GM12891 (cell line): ENCODE measurements at regions not wholly inside any gene's neighbourhood (a gene's known extent, or its start where the extent isn't known, plus 50 kb on each side); places are given as distances from the start of the nearest gene placed in this dataset.

Experiments
- POLR2A ChIP-seq: IDR thresholded peaks from 2 replicates; pipeline ENCODE4 v1.6.1; 2011; ENCODE audit warnings: low read depth, low read length, control low read depth
- POLR2AphosphoS5 ChIP-seq: IDR thresholded peaks from 2 replicates; pipeline ENCODE4 v1.6.1; 2011; ENCODE audit warnings: low read depth, low read length, control low read depth
- POU2F2 ChIP-seq: IDR thresholded peaks from 2 replicates; pipeline ENCODE4 v1.6.1; 2011; ENCODE audit warnings: low read depth, mild to moderate bottlenecking, control low read depth, low read length, moderate library complexity
- SPI1 ChIP-seq: IDR thresholded peaks from 2 replicates; pipeline ENCODE4 v1.6.1; 2011; ENCODE audit warnings: low read depth, low read length, control low read depth
- TAF1 ChIP-seq: IDR thresholded peaks from 2 replicates; pipeline ENCODE4 v1.6.1; 2011; ENCODE audit warnings: low read depth, low read length, control low read depth

GRCh38 chr2:207464007-207464406 is 65.8 kb upstream of the CREB1 start:
- no peak for TF ChIP-seq POLR2A
- TF ChIP-seq TAF1: no peak
- TF ChIP-seq POLR2AphosphoS5: no peak
- no peak for TF ChIP-seq SPI1
- TF ChIP-seq POU2F2: no peak
